Stimulated activated CD4-positive, alpha-beta T cell treated with anti-CD3 and anti-CD28 coated beads, Interleukin-15, amount 100 ng/mL, for 48 hours (primary cell): ENCODE measurements at regions not wholly inside any gene's neighbourhood (a gene's known extent, or its start where the extent isn't known, plus 50 kb on each side); places are given as distances from the start of the nearest gene placed in this dataset.
"Not testable (repeated sequence)": the region's sequence is repeated elsewhere in the genome, so short reads cannot be mapped to it uniquely, and the experiment has no call there.

Experiments
- DNase-seq, 2 donors: peaks; one replicate each; pipeline ENCODE4 v3.0.0-alpha.2; 2020; ENCODE audit warnings: low read depth in 2 of 2

- no peak for DNase-seq
Measured at GRCh38 chr11:71098776-71099175, 153.6 kb downstream of the SHANK2 start.

- DNase-seq: no peak
Measured at GRCh38 chr11:71097506-71098240, 154.7 kb downstream of the SHANK2 start.

GRCh38 chr11:71096751-71097388 is 155.5 kb downstream of the SHANK2 start:
- DNase-seq: no peak

- DNase-seq: no peak
Measured at GRCh38 chr11:71095294-71095850, 157.0 kb downstream of the SHANK2 start.

- DNase-seq: no peak
Measured at GRCh38 chr11:71094296-71095077, 157.9 kb downstream of the SHANK2 start.

- DNase-seq: no peak
Measured at GRCh38 chr11:71093783-71094182, 158.6 kb downstream of the SHANK2 start.

- DNase-seq: no peak
Measured at GRCh38 chr11:71091506-71092265, 160.7 kb downstream of the SHANK2 start.

- DNase-seq: no peak
Measured at GRCh38 chr11:71089571-71089970, 162.8 kb downstream of the SHANK2 start.

- not testable (repeated sequence) for DNase-seq
Measured at GRCh38 chr11:71088314-71089215, 163.8 kb downstream of the SHANK2 start.

GRCh38 chr11:71086687-71087258 is 165.6 kb downstream of the SHANK2 start:
- DNase-seq: no peak

GRCh38 chr11:71084306-71085012 is 167.9 kb downstream of the SHANK2 start:
- no peak for DNase-seq

- no peak for DNase-seq
Measured at GRCh38 chr11:71083105-71083504, 169.3 kb downstream of the SHANK2 start.

- no peak for DNase-seq
Measured at GRCh38 chr11:71082454-71082853, 169.9 kb downstream of the SHANK2 start.

- no peak for DNase-seq
Measured at GRCh38 chr11:71081704-71082230, 170.6 kb downstream of the SHANK2 start.

- peak; percentile 24 to 47 for DNase-seq
Measured at GRCh38 chr11:71080239-71081097, 171.9 kb downstream of the SHANK2 start.

GRCh38 chr11:71079795-71080194 is 172.6 kb downstream of the SHANK2 start:
- no peak for DNase-seq

- DNase-seq: no peak
Measured at GRCh38 chr11:71078482-71078881, 173.9 kb downstream of the SHANK2 start.
